Activated CD4-positive, alpha-beta memory T cell treated with anti-CD3 and anti-CD28 coated beads for 36 hours (primary cell): ENCODE measurements at regions not wholly inside any gene's neighbourhood (a gene's known extent, or its start where the extent isn't known, plus 50 kb on each side); places are given as distances from the start of the nearest gene placed in this dataset.

ENCODE experiments used
- CTCF ChIA-PET: fragments of 350-600 bp; sonication (Branson Sonifier 250); formaldehyde crosslinking; loops from one replicate; lab custom pipeline; 2021; ENCODE audit warnings: antibody characterized with exemption, inconsistent platforms; lab: Charles Lee
- POLR2A ChIA-PET: fragments of 350-600 bp; sonication (Branson Sonifier 250); formaldehyde crosslinking; loops from one replicate; lab custom pipeline; 2021; ENCODE audit warnings: antibody characterized with exemption; lab: Charles Lee
- DNase-seq: peaks from one replicate; pipeline ENCODE4 v3.0.0-alpha.2; 2020
- H3K27ac Mint-ChIP-seq: one replicate; pipeline ENCODE4 v1.8.0; 2021; ENCODE audit warnings: mixed read lengths
- H3K27me3 Mint-ChIP-seq: one replicate; pipeline ENCODE4 v1.8.0; 2021; ENCODE audit warnings: mixed read lengths
- H3K36me3 Mint-ChIP-seq: one replicate; pipeline ENCODE4 v1.8.0; 2021; ENCODE audit warnings: mixed read lengths
- H3K4me1 Mint-ChIP-seq: one replicate; pipeline ENCODE4 v1.8.0; 2021; ENCODE audit warnings: low read depth, mixed read lengths
- H3K4me3 Mint-ChIP-seq: one replicate; pipeline ENCODE4 v1.8.0; 2021; ENCODE audit warnings: mild to moderate bottlenecking, mixed read lengths
- H3K9me3 Mint-ChIP-seq: one replicate; pipeline ENCODE4 v1.8.0; 2021; ENCODE audit warnings: mixed read lengths
- intact Hi-C: fragments of 100-400 bp; cut with micrococcal nuclease; formaldehyde crosslinking; loops from one replicate; pipeline ENCODE4 v1.15.1; 2023

- Mint-ChIP-seq H3K27ac (no peak overlapping the region), H3K36me3 (peaks cover 2% of the 10 kb centered on the region), H3K9me3 (peaks cover 6% of the 10 kb centered on the region), H3K4me3 (no peak overlapping the region), H3K4me1 (no peaks in the 10 kb centered on the region), H3K27me3 (peaks cover 2% of the 10 kb centered on the region)
- intact Hi-C loops: no loop called here
- POLR2A ChIA-PET: no interaction called here
- CTCF ChIA-PET: interaction anchor here (1.4 kb wide), 1 partner anchor 79 kb away, joined by 3 read pairs; no protein-coding TSS in a partner anchor
- no peak for DNase-seq
Observed at GRCh38 chr7:12765431-12766100, 78.1 kb downstream of the ARL4A start.

DNA sequence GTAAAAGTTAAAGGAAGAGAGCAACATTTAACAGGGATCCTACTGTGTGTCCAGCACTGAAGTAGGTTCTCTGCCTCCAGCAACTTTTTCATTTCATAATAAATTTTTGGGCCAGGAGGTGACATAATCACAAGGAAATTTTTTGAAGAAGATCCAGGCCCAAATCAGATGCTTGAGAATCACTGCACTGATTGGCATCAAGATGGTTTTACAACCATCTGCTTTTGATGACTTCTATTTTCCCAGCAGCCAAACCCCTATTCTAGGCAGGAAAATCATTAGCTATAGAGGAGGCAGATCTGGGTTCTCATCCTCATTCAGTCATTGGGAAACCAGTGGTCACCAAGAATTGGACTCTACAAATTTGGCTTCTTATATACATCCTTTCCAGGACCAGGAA lies 79.0 kb downstream of the ARL4A start:
- H3K4me1 Mint-ChIP-seq: no peaks in the 10 kb centered on the region
- H3K27ac Mint-ChIP-seq: no peak overlapping the region
- no peaks in the 10 kb centered on the region for H3K36me3 Mint-ChIP-seq
- no peak overlapping the region for H3K4me3 Mint-ChIP-seq
- CTCF ChIA-PET: interaction anchor here (1.4 kb wide), 1 partner anchor 80 kb away, joined by 3 read pairs; no protein-coding TSS in a partner anchor
- no peaks in the 10 kb centered on the region for H3K27me3 Mint-ChIP-seq
- no peaks in the 10 kb centered on the region for H3K9me3 Mint-ChIP-seq
- no peak for DNase-seq
- intact Hi-C loops: no loop called here
- POLR2A ChIA-PET: no interaction called here

DNA sequence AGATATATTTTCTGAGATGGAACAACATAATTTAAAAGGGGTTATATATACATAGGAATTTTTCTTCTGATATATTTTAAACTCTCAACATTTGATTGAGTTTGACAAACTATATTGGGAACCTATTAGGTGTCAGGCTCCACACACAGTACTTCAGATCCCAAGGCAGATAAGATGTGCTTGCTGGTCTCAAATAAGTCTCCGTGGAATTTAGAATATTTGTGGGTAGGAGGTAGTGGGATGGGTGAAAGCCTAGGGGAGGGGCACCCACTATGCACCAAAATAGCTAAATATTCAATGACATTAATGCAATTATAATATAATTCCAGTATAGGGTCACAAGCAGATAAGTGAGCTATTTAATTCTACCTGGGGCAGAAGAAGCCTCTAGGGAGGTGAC lies 81.5 kb downstream of the ARL4A start:
- Mint-ChIP-seq H3K27me3 (no peaks in the 10 kb centered on the region), H3K36me3 (no peaks in the 10 kb centered on the region), H3K27ac (no peak overlapping the region), H3K9me3 (no peaks in the 10 kb centered on the region), H3K4me1 (no peaks in the 10 kb centered on the region), H3K4me3 (no peak overlapping the region)
- ChIA-PET POLR2A (no interaction called here), CTCF (no interaction called here)
- intact Hi-C loops: no loop called here
- no peak for DNase-seq

DNA sequence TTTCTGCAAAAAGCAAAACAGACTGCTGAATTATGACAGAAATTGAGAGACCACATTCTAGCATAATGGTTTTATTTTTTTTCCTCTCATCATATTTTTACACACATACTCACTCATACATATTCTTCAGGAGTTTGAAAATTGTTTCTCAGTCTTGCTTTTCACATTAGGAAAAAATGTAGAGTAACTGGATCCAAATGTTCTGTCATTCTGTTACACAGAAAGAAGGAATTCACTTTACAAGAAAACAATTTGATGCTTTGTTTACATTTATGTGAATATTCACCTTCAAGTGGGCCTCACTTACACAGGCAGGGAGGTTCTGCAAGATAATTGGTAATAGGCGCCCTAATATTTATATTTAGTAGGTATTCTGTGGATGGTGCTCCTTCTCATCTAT lies 82.0 kb downstream of the ARL4A start:
- Mint-ChIP-seq H3K9me3 (no peaks in the 10 kb centered on the region), H3K4me3 (no peak overlapping the region), H3K4me1 (no peaks in the 10 kb centered on the region), H3K36me3 (no peaks in the 10 kb centered on the region), H3K27ac (no peak overlapping the region), H3K27me3 (no peaks in the 10 kb centered on the region)
- CTCF ChIA-PET: no interaction called here
- intact Hi-C loops: no loop called here
- DNase-seq: no peak
- POLR2A ChIA-PET: no interaction called here

- H3K36me3 Mint-ChIP-seq: no peaks in the 10 kb centered on the region
- CTCF ChIA-PET: no interaction called here
- POLR2A ChIA-PET: no interaction called here
Observed at GRCh38 chr7:12770227-12770975, 83.0 kb downstream of the ARL4A start.

DNA sequence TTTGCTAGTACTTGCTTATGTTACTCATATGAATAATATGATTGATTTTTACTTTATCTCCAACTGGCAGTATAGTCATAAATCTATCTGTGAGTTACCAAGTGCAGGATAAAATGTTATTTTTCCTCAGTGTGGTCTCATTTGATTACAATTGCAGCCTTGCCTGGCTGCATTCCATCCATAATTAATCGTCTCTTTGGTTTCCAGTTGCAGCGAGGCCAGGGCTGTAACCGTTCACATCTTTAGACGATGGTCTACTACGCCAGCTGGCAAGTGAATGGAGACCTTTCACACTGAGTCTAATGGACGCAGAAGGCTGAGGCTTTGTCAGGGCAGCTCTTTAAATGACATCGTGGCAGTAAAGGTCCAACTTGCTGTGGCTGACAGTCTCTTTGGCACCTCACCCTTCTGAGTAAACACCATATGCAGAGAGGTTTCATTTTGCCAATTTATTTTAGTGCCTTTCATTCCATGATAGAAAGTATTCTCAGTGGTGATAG lies 84.0 kb downstream of the ARL4A start:
- DNase-seq: no peak
- POLR2A ChIA-PET: no interaction called here
- CTCF ChIA-PET: no interaction called here

More at GRCh38 chr7:12770227-12770975, 83.0 kb downstream of the ARL4A start:
- H3K4me3 Mint-ChIP-seq: no peak overlapping the region
- intact Hi-C loops: no loop called here
- H3K4me1 Mint-ChIP-seq: no peaks in the 10 kb centered on the region
- H3K9me3 Mint-ChIP-seq: no peaks in the 10 kb centered on the region
- no peak for DNase-seq
- no peaks in the 10 kb centered on the region for H3K27me3 Mint-ChIP-seq
- H3K27ac Mint-ChIP-seq: no peak overlapping the region

GRCh38 chr7:12772768-12773167 lies 85.3 kb downstream of the ARL4A start:
- H3K27me3 Mint-ChIP-seq: no peaks in the 10 kb centered on the region
- intact Hi-C loops: no loop called here
- no peaks in the 10 kb centered on the region for H3K36me3 Mint-ChIP-seq
- no peak overlapping the region for H3K4me3 Mint-ChIP-seq
- CTCF ChIA-PET: no interaction called here
- no peaks in the 10 kb centered on the region for H3K4me1 Mint-ChIP-seq
- POLR2A ChIA-PET: no interaction called here
- no peak for DNase-seq
- H3K9me3 Mint-ChIP-seq: no peaks in the 10 kb centered on the region
- H3K27ac Mint-ChIP-seq: no peak overlapping the region

More for the DNA sequence above, 84.0 kb downstream of the ARL4A start:
- H3K27ac Mint-ChIP-seq: no peak overlapping the region
- H3K4me3 Mint-ChIP-seq: no peak overlapping the region
- no peaks in the 10 kb centered on the region for H3K27me3 Mint-ChIP-seq
- no peaks in the 10 kb centered on the region for H3K4me1 Mint-ChIP-seq
- H3K36me3 Mint-ChIP-seq: no peaks in the 10 kb centered on the region
- intact Hi-C loops: no loop called here
- no peaks in the 10 kb centered on the region for H3K9me3 Mint-ChIP-seq

DNA sequence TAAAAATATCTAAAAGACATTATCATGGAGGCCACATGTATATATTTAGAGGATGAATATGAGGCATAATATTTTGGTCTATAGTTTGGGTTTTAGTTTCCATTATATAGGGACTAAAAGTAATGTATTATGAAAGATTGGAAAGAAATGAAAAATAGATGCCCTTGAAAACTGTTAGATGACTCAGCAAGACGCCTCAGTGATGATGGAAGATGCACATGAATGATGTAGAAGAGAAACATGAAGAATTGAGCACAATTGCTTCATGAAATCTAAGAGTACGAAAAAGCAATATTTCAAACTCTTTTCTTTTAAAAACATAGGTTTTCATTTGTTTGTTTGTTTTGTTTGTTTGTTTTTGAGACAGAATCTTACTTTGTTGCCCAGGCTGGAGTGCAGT lies 89.8 kb downstream of the ARL4A start:
- no peaks in the 10 kb centered on the region for H3K4me1 Mint-ChIP-seq

GRCh38 chr7:12779947-12780346 lies 92.5 kb downstream of the ARL4A start:
- Mint-ChIP-seq H3K27ac (no peak overlapping the region), H3K27me3 (no peaks in the 10 kb centered on the region), H3K36me3 (no peaks in the 10 kb centered on the region), H3K9me3 (no peaks in the 10 kb centered on the region), H3K4me3 (no peak overlapping the region), H3K4me1 (no peaks in the 10 kb centered on the region)
- intact Hi-C loops: no loop called here
- ChIA-PET CTCF (no interaction called here), POLR2A (no interaction called here)
- DNase-seq: no peak

More for the DNA sequence above, 89.8 kb downstream of the ARL4A start:
- CTCF ChIA-PET: no interaction called here
- H3K4me3 Mint-ChIP-seq: no peak overlapping the region
- no peaks in the 10 kb centered on the region for H3K27me3 Mint-ChIP-seq
- DNase-seq: no peak
- H3K36me3 Mint-ChIP-seq: no peaks in the 10 kb centered on the region
- no peak overlapping the region for H3K27ac Mint-ChIP-seq
- H3K9me3 Mint-ChIP-seq: no peaks in the 10 kb centered on the region
- POLR2A ChIA-PET: no interaction called here
- intact Hi-C loops: no loop called here

DNA sequence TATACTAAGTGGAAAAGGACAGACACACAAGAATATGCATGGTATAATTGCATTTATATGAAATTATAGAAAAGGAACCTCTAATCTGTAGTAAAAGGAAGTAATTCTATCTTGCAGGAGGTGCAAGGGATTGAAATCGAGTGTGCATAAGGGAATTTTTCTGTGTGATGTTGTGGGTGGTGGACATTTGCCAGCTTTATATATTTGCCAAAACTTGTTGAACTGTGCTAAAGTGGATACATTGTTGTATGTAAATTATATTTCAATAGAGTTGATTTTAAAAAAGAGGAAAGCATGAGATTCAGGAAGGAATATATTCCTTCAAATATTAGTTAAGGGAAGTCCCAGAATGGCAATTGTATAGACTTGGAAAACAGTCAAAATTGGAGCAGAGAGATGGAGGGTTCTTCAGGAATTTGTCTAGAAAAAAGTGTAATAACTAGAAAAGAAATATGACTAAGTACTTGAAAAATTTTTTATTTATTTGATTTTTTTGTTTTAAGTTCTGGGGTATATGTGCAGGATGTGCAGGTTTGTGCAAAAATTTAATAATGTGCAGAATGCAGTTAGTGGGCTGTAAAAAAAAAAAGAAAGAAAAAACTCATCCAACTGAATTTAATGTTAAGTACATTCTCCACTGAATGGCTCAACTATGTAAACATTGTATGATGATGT lies 96.1 kb downstream of the ARL4A start:
- intact Hi-C loops: no loop called here
- ChIA-PET POLR2A (no interaction called here), CTCF (no interaction called here)
- no peak for DNase-seq
- Mint-ChIP-seq H3K27me3 (no peaks in the 10 kb centered on the region), H3K9me3 (no peaks in the 10 kb centered on the region), H3K36me3 (no peaks in the 10 kb centered on the region), H3K4me1 (peaks cover under 1% of the 10 kb centered on the region), H3K27ac (no peak overlapping the region), H3K4me3 (no peak overlapping the region)

DNA sequence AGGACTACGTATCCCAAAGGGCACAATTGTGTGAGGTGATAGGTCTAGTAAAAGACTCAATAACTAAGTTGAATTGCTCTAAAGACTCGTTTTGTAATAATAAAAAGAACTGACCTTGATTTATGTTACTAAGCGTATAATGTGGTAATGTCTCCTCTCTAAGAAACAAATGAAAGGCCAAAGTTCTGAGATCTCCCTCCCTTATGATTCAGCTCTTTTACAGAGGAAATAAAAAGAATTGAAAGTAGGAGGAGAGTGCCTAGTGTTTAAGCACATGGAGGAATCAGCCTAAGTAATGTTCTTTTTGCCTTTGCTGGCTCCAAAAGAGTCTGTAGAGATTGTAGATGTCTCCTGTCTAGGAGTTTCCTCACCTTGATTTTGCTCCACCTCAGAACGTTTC lies 98.0 kb downstream of the ARL4A start:
- Mint-ChIP-seq H3K27ac (no peak overlapping the region), H3K9me3 (no peaks in the 10 kb centered on the region), H3K4me3 (no peak overlapping the region), H3K27me3 (no peaks in the 10 kb centered on the region), H3K36me3 (no peaks in the 10 kb centered on the region), H3K4me1 (peaks cover 3% of the 10 kb centered on the region)
- POLR2A ChIA-PET: no interaction called here
- no peak for DNase-seq
- CTCF ChIA-PET: no interaction called here
- intact Hi-C loops: no loop called here

- no peaks in the 10 kb centered on the region for H3K36me3 Mint-ChIP-seq
- intact Hi-C loops: no loop called here
- no peaks in the 10 kb centered on the region for H3K27me3 Mint-ChIP-seq
- DNase-seq: no peak
- peaks cover 3% of the 10 kb centered on the region for H3K4me1 Mint-ChIP-seq
- no peaks in the 10 kb centered on the region for H3K9me3 Mint-ChIP-seq
- H3K27ac Mint-ChIP-seq: no peak overlapping the region
- CTCF ChIA-PET: no interaction called here
- no peak overlapping the region for H3K4me3 Mint-ChIP-seq
- POLR2A ChIA-PET: no interaction called here
Observed at GRCh38 chr7:12786494-12786893, 99.1 kb downstream of the ARL4A start.
